ENCODE measurements at regions not wholly inside any gene's neighbourhood (a gene's known extent, or its start where the extent isn't known, plus 50 kb on each side); places are given as distances from the start of the nearest gene placed in this dataset.

- TF ChIP-seq CTCF (IDR thresholded peaks at IDR 0.05; ENCODE audit: extremely low read depth, insufficient read depth, missing control alignments): no peak
- in situ Hi-C loops (cut with MboI; ENCODE audit: low pct_unique_long_range_greater_than_20kb, low sequenced_read_pairs, unreplicated experiment): no loop called here
- DNase-seq (ENCODE audit: low spot score): no peak
Measured at GRCh38 chr5:167864801-167865200, 426.6 kb upstream of the WWC1 start.

DNA sequence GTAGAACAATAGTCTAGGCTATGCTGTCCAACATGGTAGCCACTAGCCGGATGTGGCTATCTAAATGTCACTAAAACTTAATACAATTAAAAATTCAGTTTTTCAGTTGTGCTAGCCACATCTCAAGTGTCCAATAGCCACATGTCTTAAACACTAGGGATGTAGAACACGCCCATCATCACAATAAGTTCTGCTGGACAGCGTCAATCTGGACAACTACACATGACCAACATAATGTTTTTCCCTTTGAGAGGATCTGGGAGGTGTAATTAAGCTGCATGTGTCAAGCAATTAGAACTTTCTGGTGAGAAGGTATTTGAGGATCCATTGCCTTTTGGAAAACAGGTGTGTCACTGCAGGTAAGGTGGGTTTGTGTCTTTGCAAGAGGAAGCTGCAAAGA is 424.6 kb upstream of the WWC1 start:
- no peak for DNase-seq (ENCODE audit: low spot score)
- in situ Hi-C loops (cut with MboI; ENCODE audit: low pct_unique_long_range_greater_than_20kb, low sequenced_read_pairs, unreplicated experiment): no loop called here
- TF ChIP-seq CTCF (IDR thresholded peaks at IDR 0.05; ENCODE audit: extremely low read depth, insufficient read depth, missing control alignments): no peak

- DNase-seq (ENCODE audit: low spot score): no peak
- TF ChIP-seq CTCF (IDR thresholded peaks at IDR 0.05; ENCODE audit: extremely low read depth, insufficient read depth, missing control alignments): no peak
- in situ Hi-C loops (cut with MboI; ENCODE audit: low pct_unique_long_range_greater_than_20kb, low sequenced_read_pairs, unreplicated experiment): no loop called here
Measured at GRCh38 chr5:167867281-167867680, 424.2 kb upstream of the WWC1 start.

- in situ Hi-C loops (cut with MboI; ENCODE audit: low pct_unique_long_range_greater_than_20kb, low sequenced_read_pairs, unreplicated experiment): no loop called here
- no peak for TF ChIP-seq CTCF (IDR thresholded peaks at IDR 0.05; ENCODE audit: extremely low read depth, insufficient read depth, missing control alignments)
- DNase-seq (ENCODE audit: low spot score): no peak
Measured at GRCh38 chr5:167869125-167869524, 422.3 kb upstream of the WWC1 start.

DNA sequence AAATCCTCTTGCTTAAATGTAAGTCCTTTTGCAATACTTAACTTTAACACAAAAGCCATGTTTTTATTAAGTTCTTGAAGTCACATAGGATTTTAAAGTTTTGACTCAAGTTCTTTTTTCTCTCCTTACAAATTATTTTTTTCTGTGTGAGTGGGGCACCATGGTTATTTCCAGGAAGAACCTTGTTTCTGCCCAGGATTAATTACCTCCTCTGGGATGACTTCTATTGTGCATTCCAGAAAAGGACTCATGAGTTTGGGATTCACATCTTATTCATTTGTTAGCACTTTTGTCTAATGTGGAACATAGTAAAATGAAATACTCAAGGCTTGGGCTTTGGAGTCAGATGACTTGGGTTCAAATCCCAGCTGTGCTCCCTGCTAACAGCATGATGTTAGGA is 421.4 kb upstream of the WWC1 start:
- in situ Hi-C loops (cut with MboI; ENCODE audit: low pct_unique_long_range_greater_than_20kb, low sequenced_read_pairs, unreplicated experiment): no loop called here
- DNase-seq (ENCODE audit: low spot score): no peak
- no peak for TF ChIP-seq CTCF (IDR thresholded peaks at IDR 0.05; ENCODE audit: extremely low read depth, insufficient read depth, missing control alignments)

DNA sequence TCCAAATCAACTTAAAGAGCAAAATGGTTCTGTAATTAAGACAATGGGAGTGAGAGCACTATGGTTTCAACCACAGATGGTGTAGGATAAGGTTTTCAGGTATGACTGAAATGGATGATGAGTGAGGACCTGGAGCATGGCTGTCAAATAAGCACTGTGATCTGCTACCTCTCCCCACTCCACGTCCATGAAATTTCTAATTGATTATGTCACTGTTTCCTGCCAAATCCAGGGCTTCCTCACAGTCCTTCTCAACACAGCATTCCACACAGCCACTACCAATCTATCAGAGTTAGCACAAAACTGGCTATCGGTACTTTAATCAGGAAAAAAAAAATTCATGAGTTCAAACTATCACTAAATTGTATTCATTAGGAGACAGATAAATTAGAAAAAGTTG is 420.4 kb upstream of the WWC1 start:
- TF ChIP-seq CTCF (IDR thresholded peaks at IDR 0.05; ENCODE audit: extremely low read depth, insufficient read depth, missing control alignments): no peak
- DNase-seq (ENCODE audit: low spot score): no peak
- in situ Hi-C loops (cut with MboI; ENCODE audit: low pct_unique_long_range_greater_than_20kb, low sequenced_read_pairs, unreplicated experiment): no loop called here

DNA sequence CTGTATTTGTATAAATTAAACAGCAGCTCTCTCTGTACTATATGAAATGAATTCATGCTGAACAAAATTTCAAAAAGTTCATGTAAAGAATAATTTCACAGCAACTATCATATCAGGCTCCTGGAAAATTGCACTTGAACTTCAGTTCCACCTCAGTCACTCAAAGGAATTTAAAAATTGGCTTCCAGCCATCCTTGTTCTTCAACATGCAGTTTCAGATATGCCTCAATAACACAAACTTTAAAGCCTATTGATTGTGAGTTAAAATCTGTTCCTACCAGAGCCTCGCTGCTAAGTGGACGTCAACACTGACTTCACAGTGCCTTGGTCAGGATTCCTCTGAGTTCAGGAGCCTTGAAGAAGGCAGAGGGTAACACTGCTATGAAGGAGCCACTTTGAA is 418.7 kb upstream of the WWC1 start:
- TF ChIP-seq CTCF (IDR thresholded peaks at IDR 0.05; ENCODE audit: extremely low read depth, insufficient read depth, missing control alignments): no peak
- no peak for DNase-seq (ENCODE audit: low spot score)
- in situ Hi-C loops (cut with MboI; ENCODE audit: low pct_unique_long_range_greater_than_20kb, low sequenced_read_pairs, unreplicated experiment): no loop called here
